UCSD-AML1 (cell line): ENCODE measurements at regions not wholly inside any gene's neighbourhood (a gene's known extent, or its start where the extent isn't known, plus 50 kb on each side); places are given as distances from the start of the nearest gene placed in this dataset.
A peak's percentile ranks its signal among the peaks of the same experiment; 100 is the strongest.
"Not testable (repeated sequence)": the region's sequence is repeated elsewhere in the genome, so short reads cannot be mapped to it uniquely, and the experiment has no call there.

Experiments used
- DNase-seq: peaks from one replicate; lab custom pipeline; 2025; ENCODE audit not compliant: unreplicated experiment; lab: John Stamatoyannopoulos, UW

DNA sequence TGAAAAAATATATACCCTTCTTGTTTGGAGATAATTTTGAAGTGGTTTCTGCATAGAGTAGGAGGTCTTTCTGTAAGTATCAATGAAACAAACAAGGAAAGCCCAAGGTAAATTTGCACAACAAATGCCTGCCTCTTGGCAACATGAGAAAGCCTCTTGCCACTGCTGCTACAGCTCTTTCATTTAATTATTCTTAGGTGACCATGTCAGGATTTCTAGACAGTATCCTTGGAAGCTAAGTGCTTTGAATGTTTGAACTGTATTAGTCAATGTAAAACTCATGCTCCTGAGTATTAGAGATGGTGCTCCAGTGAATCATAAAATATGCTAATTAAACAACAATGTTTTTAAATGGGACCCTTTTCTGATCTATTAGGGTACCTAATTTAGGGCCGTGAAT lies 81.2 kb upstream of the ITGB1 start:
- no peak for DNase-seq

DNA sequence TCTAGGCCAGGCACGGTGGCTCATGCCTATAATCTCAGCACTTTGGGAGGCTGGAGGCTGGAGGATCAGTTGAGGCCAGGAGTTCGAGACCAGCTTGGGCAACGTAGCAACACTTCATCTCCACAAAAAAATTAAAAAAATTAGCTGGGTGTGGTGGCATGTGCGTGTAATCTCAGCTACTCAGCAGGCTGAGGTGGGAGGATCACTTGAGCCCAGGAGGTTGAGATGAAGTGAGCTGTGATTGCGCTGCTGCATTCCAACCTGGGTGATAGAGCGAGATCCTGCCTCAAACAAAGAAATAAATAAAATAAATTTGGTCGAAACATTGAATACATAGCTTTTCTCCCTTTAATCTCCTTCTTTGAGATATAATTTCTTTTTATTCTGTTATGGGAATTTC lies 80.6 kb upstream of the ITGB1 start:
- DNase-seq, result no peak

DNA sequence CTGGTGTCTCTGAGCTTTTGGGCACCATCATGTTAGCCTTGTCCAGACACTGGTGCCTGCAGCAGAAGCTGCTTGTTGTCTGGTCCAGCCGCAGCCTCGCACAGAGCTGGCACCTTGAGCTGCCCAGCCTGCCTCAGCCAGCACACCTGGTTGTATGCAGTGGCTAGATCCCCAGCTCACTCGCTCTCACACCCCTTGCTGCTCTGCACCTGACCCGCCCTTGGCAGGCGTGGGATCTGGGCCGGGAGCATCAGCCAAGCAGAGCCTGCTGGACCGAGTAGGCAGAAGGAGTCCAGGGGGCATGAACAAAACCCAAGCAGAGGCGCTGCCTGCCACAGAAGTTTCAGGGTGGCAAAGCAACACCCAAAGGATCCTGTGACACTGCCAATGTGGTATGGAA lies 79.7 kb upstream of the ITGB1 start:
- DNase-seq, result no peak

DNA sequence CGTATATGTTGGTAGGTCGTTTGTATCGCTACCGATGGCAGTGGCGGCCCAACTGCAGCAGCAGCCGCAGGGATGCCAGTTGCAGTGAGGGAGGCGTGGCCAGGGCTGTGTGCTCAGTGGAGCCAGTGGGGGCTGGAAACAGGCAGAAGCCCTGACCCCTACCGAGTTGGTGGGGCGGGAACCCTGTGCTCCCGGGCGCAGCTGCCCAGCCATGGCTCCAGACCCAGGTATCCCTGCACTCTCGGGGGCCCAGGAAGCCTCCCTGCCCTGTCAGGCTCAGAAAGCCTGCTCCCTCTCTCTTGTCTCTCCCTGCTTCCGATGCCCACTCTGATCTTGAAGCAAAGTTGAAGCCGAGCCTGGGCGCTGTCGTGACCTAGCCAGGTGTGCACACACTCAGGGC lies 78.6 kb upstream of the ITGB1 start:
- no peak for DNase-seq

- DNase-seq, result no peak
Observed at GRCh38 chr10:33035411-33035810, 77.4 kb upstream of the ITGB1 start.

DNA sequence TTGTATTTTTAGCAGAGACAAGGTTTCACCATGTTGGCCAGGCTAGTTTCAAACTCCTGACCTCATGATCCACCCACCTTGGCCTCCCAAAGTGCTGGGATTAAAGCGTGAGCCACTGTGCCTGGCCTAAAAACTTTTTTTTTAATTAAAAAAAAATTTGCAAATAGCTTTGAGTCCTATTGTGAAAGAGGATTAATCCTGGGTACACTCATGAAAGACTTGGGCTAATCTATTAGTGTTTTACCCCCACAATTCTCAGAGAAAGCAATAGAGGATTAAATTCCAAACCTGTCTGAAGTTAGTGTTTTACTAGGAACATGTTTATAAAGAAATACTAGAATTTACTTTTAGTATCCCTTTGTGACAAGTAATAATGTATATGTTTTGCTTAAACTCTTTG lies 76.9 kb upstream of the ITGB1 start:
- no peak for DNase-seq

- no peak for DNase-seq
Observed at GRCh38 chr10:33032654-33033151, 74.7 kb upstream of the ITGB1 start.

- DNase-seq, result no peak
Observed at GRCh38 chr10:33031815-33032653, 74.0 kb upstream of the ITGB1 start.

DNA sequence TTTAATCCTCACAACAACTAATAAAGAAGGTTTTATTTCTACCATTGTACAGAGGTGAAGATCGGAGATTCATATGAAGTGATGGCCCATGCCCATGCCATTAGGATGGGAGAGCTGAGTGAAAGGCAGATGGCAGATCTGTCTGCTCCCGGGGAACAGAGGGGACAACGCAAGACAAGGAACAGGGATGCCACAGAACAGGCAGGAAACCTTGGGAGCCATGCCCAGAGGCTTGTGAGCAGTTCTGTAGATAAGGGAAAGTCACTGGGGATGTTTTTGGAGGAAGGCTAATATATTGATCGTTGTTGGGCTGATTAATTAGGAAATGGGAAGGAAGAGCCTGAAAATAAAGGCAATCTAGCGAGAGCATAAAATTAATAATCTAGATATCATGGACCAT lies 73.1 kb upstream of the ITGB1 start:
- DNase-seq, result no peak

GRCh38 chr10:33028515-33028914 lies 70.5 kb upstream of the ITGB1 start:
- not testable (repeated sequence) for DNase-seq

- DNase-seq, result no peak
Observed at GRCh38 chr10:33027088-33027487, 69.1 kb upstream of the ITGB1 start.

- no peak for DNase-seq
Observed at GRCh38 chr10:33026422-33026821, 68.4 kb upstream of the ITGB1 start.

GRCh38 chr10:33025910-33026309 lies 67.9 kb upstream of the ITGB1 start:
- no peak for DNase-seq

- DNase-seq, result no peak
Observed at GRCh38 chr10:33025039-33025438, 67.0 kb upstream of the ITGB1 start.

DNA sequence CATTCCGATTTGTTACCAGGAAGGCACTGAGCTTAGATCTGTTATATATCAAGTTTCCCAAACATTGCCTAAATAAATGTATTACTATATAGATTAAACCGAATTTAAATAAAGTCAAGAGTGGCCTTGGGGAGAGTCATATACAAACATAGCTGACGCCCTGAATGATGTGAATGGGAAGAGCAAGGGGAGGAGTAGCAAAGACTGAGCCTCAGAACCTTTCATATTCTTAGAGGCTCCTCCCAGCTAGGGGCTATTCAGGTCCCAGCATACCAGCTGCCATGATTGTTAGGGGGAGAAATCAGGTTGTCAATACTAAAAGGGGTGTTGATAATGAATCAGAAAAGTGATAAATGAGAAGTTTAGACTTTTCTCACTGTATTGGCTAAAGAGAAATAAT lies 64.7 kb upstream of the ITGB1 start:
- DNase-seq, result no peak

- no peak for DNase-seq
Observed at GRCh38 chr10:33022090-33022489, 64.1 kb upstream of the ITGB1 start.

GRCh38 chr10:33016988-33017387 lies 59.0 kb upstream of the ITGB1 start:
- no peak for DNase-seq

DNA sequence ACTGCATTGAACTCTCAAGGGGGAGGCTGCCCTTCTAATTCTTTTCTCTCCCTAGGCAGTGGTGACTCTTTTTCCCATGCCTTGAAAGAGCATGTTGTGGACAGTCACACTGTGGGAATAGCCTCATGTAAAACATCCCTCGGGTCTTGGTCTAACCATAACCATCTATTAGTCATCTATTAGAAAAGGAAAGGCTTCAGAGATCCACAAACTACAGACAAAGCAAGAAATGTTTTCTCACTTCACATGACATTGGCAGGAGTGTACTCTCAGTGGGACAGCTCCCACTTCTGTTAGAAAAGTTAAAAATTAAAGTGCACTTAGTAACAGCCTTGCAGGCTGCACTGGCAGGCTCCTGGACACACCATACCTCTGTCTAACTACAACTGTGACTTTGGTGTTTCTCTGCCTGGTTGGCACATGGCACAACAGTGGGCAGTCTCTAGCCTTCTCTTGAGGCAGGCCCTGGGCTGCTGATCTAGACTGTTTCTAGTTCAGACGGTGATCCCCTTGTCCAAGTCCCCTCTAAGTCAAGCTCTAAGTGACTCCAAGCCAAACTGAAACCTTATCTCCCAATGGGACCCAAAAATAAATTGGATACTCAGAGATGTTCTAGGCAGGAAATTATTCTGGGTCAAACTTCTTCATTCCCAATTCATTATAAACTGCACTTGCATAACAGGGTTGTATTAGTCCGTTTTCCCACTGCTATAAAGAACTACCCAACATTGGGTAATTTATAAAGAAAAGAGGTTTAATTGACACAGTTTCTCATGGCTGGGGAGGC lies 57.9 kb upstream of the ITGB1 start:
- no peak for DNase-seq

- not testable (repeated sequence) for DNase-seq
Observed at GRCh38 chr10:33013331-33013730, 55.3 kb upstream of the ITGB1 start.

GRCh38 chr10:33012306-33012705 lies 54.3 kb upstream of the ITGB1 start:
- DNase-seq, result no peak

GRCh38 chr10:33010132-33011037 lies 52.4 kb upstream of the ITGB1 start:
- peak; percentile 27 for DNase-seq
